ENCODE measurements at regions not wholly inside any gene's neighbourhood (a gene's known extent, or its start where the extent isn't known, plus 50 kb on each side); places are given as distances from the start of the nearest gene placed in this dataset.

DNA sequence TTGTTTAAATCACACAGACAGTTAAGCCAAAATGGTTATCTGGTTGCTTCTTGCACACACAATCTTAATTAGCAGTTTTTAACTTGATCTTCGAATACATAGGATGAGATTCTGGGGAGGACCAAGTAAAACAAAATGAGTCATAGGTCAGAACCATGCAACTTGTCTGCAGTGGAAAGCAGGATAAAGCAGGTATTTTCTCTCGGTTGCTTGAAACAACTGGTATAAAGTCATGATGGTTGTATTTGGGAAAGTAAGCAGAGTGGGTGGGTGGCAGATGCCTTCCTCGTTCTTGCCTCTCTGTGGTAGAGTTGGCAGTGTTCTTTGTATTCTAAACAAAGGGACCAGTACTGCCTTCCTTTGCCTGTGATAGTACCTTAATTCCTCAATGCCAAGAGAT lies 167.0 kb downstream of the COG6 start:
- TF ChIP-seq, protein P1, sequence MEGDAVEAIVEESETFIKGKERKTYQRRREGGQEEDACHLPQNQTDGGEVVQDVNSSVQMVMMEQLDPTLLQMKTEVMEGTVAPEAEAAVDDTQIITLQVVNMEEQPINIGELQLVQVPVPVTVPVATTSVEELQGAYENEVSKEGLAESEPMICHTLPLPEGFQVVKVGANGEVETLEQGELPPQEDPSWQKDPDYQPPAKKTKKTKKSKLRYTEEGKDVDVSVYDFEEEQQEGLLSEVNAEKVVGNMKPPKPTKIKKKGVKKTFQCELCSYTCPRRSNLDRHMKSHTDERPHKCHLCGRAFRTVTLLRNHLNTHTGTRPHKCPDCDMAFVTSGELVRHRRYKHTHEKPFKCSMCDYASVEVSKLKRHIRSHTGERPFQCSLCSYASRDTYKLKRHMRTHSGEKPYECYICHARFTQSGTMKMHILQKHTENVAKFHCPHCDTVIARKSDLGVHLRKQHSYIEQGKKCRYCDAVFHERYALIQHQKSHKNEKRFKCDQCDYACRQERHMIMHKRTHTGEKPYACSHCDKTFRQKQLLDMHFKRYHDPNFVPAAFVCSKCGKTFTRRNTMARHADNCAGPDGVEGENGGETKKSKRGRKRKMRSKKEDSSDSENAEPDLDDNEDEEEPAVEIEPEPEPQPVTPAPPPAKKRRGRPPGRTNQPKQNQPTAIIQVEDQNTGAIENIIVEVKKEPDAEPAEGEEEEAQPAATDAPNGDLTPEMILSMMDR (IDR thresholded peaks at IDR 0.05; ENCODE audit: insufficient read depth, low read length, poor library complexity, severe bottlenecking), result no peak
- TF ChIP-seq EZH2phosphoT487 (conservative IDR thresholded peaks at IDR 0.05; ENCODE audit: low read length), result no peak

Data from SU-DHL-6 (cell line).